Stomach smooth muscle (tissue), 2 donors: ENCODE measurements at regions not wholly inside any gene's neighbourhood (a gene's known extent, or its start where the extent isn't known, plus 50 kb on each side); places are given as distances from the start of the nearest gene placed in this dataset.

ENCODE experiments used
- H3K27ac ChIP-seq: one replicate; pipeline ENCODE4 v1.7.0; 2013; ENCODE audit warnings: mild to moderate bottlenecking, low read length, inconsistent platforms
- H3K27me3 ChIP-seq, 2 donors: one replicate each; pipeline ENCODE4 v1.7.0; 2013; ENCODE audit warnings: low read length in 2 of 2; ENCODE audit not compliant: insufficient read depth in 2 of 2, control insufficient read depth in 1 of 2
- H3K36me3 ChIP-seq, 2 donors: one replicate each; pipeline ENCODE4 v1.7.0; 2013; ENCODE audit warnings: low read length in 2 of 2; ENCODE audit not compliant: control insufficient read depth in 2 of 2, insufficient read depth in 2 of 2
- H3K4me1 ChIP-seq: one replicate; pipeline ENCODE4 v1.7.0; 2013; ENCODE audit warnings: low read length; ENCODE audit not compliant: control insufficient read depth, insufficient read depth
- H3K4me3 ChIP-seq, 2 donors: one replicate each; pipeline ENCODE4 v1.7.0; 2013; ENCODE audit warnings: low read length in 2 of 2
- H3K9ac ChIP-seq, 2 donors: one replicate each; pipeline ENCODE4 v1.7.0; 2013; ENCODE audit warnings: low read length in 2 of 2, mild to moderate bottlenecking in 1 of 2
- H3K9me3 ChIP-seq, 2 donors: one replicate each; pipeline ENCODE4 v1.7.0; 2013; ENCODE audit warnings: low read length in 2 of 2; ENCODE audit not compliant: control insufficient read depth in 2 of 2
- donor health status: healthy.
- donor health status: Pancreatic carcinoma.

DNA sequence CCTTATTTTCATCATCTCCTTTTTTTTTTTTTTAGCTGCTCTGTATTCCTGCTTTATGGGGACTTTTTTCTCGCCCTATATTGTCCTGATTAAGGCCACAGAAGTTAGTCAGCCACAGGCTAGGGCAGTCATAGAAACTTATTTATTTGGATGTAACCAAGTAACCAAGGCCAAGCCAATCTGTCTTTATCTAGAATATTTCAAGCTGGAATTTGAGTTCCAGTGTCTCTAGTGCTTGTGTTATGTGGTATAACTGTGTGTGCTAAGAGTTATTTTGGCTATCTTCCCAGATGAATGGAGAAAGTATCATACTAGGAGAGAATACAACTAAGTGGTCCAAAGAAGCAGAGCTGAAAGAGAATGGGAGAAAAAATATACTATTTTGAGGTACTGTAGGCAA is 751.5 kb downstream of the CBLN4 start:
- Histone ChIP-seq H3K36me3 (no peaks in the 10 kb centered on the region), H3K4me3 (no peak overlapping the region), H3K4me1 (peaks cover 24% of the 10 kb centered on the region), H3K27me3 (no peaks in the 10 kb centered on the region), H3K9me3 (no peaks in the 10 kb centered on the region), H3K9ac (no peak overlapping the region), H3K27ac (peak overlapping the region; percentile 33)

- Histone ChIP-seq H3K4me1 (peaks cover 24% of the 10 kb centered on the region), H3K9ac (no peak overlapping the region), H3K9me3 (no peaks in the 10 kb centered on the region), H3K36me3 (no peaks in the 10 kb centered on the region), H3K27ac (peak overlapping the region; percentile 46), H3K4me3 (peak overlapping the region; percentile 2 to 29), H3K27me3 (no peaks in the 10 kb centered on the region)
These were observed 752.8 kb downstream of the CBLN4 start for GRCh38 chr20:55252521-55252920.

- H3K36me3 ChIP-seq: no peaks in the 10 kb centered on the region
- no peak overlapping the region for H3K27ac ChIP-seq
- H3K27me3 ChIP-seq: no peaks in the 10 kb centered on the region
- H3K9ac ChIP-seq: no peak overlapping the region
- H3K4me3 ChIP-seq: no peak overlapping the region
- no peaks in the 10 kb centered on the region for H3K9me3 ChIP-seq
- H3K4me1 ChIP-seq: peaks cover 24% of the 10 kb centered on the region
These were observed 754.1 kb downstream of the CBLN4 start for GRCh38 chr20:55251170-55251569.

GRCh38 chr20:55242853-55243252 is 762.5 kb downstream of the CBLN4 start:
- no peak overlapping the region for H3K27ac ChIP-seq

GRCh38 chr20:55239269-55239668 is 763.9 kb downstream of the DOK5 start:
- Histone ChIP-seq H3K9me3 (no peaks in the 10 kb centered on the region), H3K9ac (no peak overlapping the region), H3K27ac (no peak overlapping the region), H3K36me3 (no peaks in the 10 kb centered on the region), H3K27me3 (no peaks in the 10 kb centered on the region), H3K4me3 (no peak overlapping the region), H3K4me1 (no peaks in the 10 kb centered on the region)

More at GRCh38 chr20:55242853-55243252, 762.5 kb downstream of the CBLN4 start:
- H3K9me3 ChIP-seq: no peaks in the 10 kb centered on the region
- no peak overlapping the region for H3K9ac ChIP-seq
- no peak overlapping the region for H3K4me3 ChIP-seq
- no peaks in the 10 kb centered on the region for H3K27me3 ChIP-seq
- H3K36me3 ChIP-seq: no peaks in the 10 kb centered on the region
- H3K4me1 ChIP-seq: no peaks in the 10 kb centered on the region

GRCh38 chr20:55232647-55233046 is 757.3 kb downstream of the DOK5 start:
- H3K4me3 ChIP-seq: no peak overlapping the region
- H3K27me3 ChIP-seq: no peaks in the 10 kb centered on the region
- no peaks in the 10 kb centered on the region for H3K4me1 ChIP-seq
- no peaks in the 10 kb centered on the region for H3K36me3 ChIP-seq
- no peaks in the 10 kb centered on the region for H3K9me3 ChIP-seq
- H3K27ac ChIP-seq: no peak overlapping the region
- no peak overlapping the region for H3K9ac ChIP-seq

GRCh38 chr20:55229451-55229850 is 754.1 kb downstream of the DOK5 start:
- Histone ChIP-seq H3K9me3 (peaks cover 0 to 4% of the 10 kb centered on the region in 2 donors), H3K4me1 (no peaks in the 10 kb centered on the region), H3K4me3 (no peak overlapping the region), H3K27ac (no peak overlapping the region), H3K27me3 (no peaks in the 10 kb centered on the region), H3K36me3 (no peaks in the 10 kb centered on the region), H3K9ac (no peak overlapping the region)

DNA sequence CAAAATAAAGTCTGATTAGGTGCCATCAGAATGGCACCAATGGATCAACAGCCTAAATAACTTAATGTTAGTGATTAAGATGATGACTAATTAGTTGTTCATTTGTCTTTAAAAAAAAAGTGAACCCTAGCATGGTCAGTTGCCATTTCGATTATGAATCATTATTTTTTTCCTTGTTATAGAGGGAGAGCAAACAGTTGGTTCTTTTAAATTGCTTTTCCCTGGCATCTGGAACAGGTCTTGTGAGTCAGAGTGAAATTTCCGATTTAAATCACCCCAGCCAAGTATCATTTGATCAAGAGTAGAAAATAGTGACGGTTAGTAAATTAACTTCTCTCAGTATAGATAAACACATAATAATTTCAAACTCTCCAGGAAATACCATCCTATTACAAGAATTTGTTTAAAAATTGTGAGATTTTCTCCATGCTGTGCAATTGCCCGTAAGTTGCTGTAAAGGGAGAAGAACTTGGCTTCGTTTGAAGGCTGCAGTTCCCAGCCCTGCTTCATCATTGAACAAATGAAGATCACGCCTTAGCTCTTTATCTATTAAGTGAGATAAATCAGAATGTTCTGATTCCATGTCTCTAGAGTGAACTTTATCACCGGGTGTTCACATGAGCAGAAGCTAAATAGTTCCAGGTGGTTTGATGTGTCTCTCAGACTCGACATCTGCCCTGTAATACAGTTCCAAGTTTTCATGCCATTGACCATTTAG is 741.3 kb downstream of the DOK5 start:
- Histone ChIP-seq H3K9ac (no peak overlapping the region), H3K36me3 (no peaks in the 10 kb centered on the region), H3K4me1 (no peaks in the 10 kb centered on the region), H3K4me3 (no peak overlapping the region), H3K27me3 (no peaks in the 10 kb centered on the region), H3K27ac (no peak overlapping the region), H3K9me3 (peaks cover 0 to 3% of the 10 kb centered on the region in 2 donors)

- Histone ChIP-seq H3K27ac (no peak overlapping the region), H3K27me3 (no peaks in the 10 kb centered on the region), H3K4me1 (no peaks in the 10 kb centered on the region), H3K4me3 (no peak overlapping the region), H3K9me3 (peaks cover 0 to 3% of the 10 kb centered on the region in 2 donors), H3K36me3 (no peaks in the 10 kb centered on the region), H3K9ac (no peak overlapping the region)
These were observed 738.3 kb downstream of the DOK5 start for GRCh38 chr20:55213653-55214052.

DNA sequence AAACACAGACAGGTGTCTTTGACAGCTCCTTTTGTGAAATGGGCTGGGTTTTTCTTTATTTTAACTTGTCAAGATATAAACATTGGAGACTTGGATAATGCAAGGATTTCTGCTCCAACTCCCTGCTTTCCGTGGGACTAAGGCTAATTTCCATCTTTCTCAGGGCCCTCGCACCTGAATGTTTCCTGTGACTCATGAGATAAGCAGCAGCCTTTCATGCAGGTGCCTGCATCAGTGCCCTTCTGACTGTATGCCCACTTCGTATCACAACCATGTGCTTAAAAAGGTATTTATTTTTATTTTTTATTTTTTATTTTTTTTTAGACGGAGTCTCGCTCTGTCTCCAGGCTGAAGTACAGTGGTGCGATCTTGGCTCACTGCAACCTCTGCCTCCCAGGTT is 736.1 kb downstream of the DOK5 start:
- no peak overlapping the region for H3K9ac ChIP-seq
- H3K27ac ChIP-seq: no peak overlapping the region
- H3K4me1 ChIP-seq: no peaks in the 10 kb centered on the region
- H3K4me3 ChIP-seq: no peak overlapping the region
- H3K9me3 ChIP-seq: peaks cover 0 to 3% of the 10 kb centered on the region in 2 donors
- no peaks in the 10 kb centered on the region for H3K27me3 ChIP-seq
- no peaks in the 10 kb centered on the region for H3K36me3 ChIP-seq

DNA sequence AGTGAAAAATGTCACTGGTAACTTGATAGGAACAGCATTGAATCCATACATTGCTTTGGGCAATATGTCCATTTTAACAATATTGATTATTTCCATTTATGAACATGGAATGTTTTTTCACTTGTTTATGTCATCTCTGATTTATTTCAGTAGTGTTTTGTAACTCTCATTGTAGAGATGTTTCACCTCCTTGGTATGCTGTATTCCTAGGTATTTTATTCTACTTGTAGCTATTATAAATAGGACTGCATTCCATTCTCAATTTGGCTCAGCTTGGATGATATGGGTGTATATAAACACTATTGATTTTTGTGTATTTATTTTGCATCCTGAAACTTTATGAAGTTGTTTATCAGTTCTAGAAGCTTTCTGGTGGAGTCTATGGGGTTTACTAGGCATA is 730.3 kb downstream of the DOK5 start:
- no peaks in the 10 kb centered on the region for H3K27me3 ChIP-seq
- H3K4me1 ChIP-seq: no peaks in the 10 kb centered on the region
- H3K4me3 ChIP-seq: no peak overlapping the region
- no peak overlapping the region for H3K9ac ChIP-seq
- no peaks in the 10 kb centered on the region for H3K36me3 ChIP-seq
- H3K9me3 ChIP-seq: no peaks in the 10 kb centered on the region
- no peak overlapping the region for H3K27ac ChIP-seq
